ENCODE measurements at regions not wholly inside any gene's neighbourhood (a gene's known extent, or its start where the extent isn't known, plus 50 kb on each side); places are given as distances from the start of the nearest gene placed in this dataset.

GRCh38 chr15:62415498-62415897 lies 250.4 kb upstream of the C2CD4B start:
- TF ChIP-seq CTCF (conservative IDR thresholded peaks at IDR 0.05 in 1 of 2, IDR thresholded peaks at IDR 0.05 in 1 of 2; ENCODE audit: low read depth in 1 of 2, low read length in 2 of 2), result no peak
- TF ChIP-seq EZH2 (IDR thresholded peaks at IDR 0.05; ENCODE audit: low read length, missing control alignments), result no peak

Data from fibroblast of lung (primary cell).